ENCODE measurements at regions not wholly inside any gene's neighbourhood (a gene's known extent, or its start where the extent isn't known, plus 50 kb on each side); places are given as distances from the start of the nearest gene placed in this dataset.

GRCh38 chr1:187041104-187041503 lies 212.4 kb downstream of the PLA2G4A start:
- no peak for TF ChIP-seq CTCF (IDR thresholded peaks at IDR 0.05 in 8 of 11, conservative IDR thresholded peaks at IDR 0.05 in 3 of 11)
- TF ChIP-seq POLR2AphosphoS5 (IDR thresholded peaks at IDR 0.05) = no peak
